HG02852 (cell line): ENCODE measurements at regions not wholly inside any gene's neighbourhood (a gene's known extent, or its start where the extent isn't known, plus 50 kb on each side); places are given as distances from the start of the nearest gene placed in this dataset.
"Not testable (repeated sequence)": the region's sequence is repeated elsewhere in the genome, so short reads cannot be mapped to it uniquely, and the experiment has no call there.

Experiments used
- ATAC-seq: cut with Tn5 transposase; IDR thresholded peaks from one replicate; pipeline ENCODE4 v1.9.1; 2021; ENCODE audit warnings: mild to moderate bottlenecking, moderate library complexity; ENCODE audit not compliant: unreplicated experiment

GRCh38 chr4:156118507-156119220 lies 165.0 kb upstream of the CTSO start:
- no peak for ATAC-seq

DNA sequence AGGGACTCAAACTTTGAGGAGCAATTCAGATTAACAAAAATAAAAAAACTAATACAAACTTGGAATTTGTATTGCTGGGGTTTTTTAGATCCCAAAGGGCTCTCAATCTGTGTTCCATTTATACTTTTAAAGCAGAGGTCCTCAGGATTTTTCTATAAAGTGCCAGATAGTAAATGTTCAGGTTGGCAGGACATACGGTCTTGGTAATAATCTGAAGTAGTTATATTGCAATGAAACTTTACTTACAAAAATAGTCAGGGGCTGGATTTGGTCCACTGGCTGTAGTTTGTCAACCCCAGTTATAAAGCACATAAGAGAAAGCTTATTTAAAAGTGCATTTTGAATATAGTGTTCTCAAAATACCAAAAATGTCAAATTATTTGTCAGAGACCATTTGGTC lies 164.1 kb upstream of the CTSO start:
- ATAC-seq: no peak

DNA sequence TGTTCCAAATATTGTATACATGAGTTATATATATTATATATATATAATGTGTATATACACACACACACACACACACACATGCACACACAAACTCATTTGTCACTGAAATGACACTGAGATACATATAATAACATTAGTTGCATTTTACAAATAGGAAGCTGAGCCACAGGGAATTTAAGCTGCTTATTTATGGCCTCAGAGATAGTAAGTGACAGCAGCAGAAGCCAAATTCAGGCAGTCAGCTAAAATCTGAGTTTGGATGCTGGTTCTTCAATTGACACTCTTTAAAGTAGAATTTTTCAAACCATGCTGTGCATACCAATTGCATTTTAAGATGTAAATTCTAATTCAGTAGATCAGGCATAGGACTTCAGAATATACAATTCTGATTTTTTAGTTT lies 163.3 kb upstream of the CTSO start:
- ATAC-seq: no peak

DNA sequence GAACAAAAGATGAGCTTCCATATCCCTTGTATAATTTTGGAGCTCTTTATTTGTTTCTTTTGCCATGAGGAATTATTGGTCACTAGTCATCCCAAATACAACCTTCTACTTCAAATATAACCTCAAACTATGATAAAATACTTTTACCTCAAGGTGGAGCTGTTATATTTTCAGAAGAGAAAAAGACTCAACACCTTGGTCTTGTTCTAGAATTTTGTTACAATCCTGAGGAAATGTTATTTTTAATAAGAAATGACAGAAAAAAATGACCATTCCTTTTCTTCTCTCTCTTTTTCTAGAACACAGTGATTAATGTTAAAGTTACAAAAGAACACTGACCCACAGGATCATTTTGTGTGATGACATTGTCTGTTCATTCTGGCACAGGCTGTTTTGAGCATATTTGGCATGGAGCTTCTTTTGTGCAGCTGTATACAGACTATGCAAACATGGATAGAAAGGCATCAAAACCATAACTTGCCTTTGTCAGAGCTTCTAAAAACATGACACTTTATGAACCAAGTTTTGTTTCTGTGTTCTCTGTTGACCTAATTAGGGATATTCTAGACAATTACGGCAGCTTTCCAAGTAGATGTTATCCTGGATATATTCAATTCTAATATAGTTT lies 159.6 kb upstream of the CTSO start:
- ATAC-seq: no peak

DNA sequence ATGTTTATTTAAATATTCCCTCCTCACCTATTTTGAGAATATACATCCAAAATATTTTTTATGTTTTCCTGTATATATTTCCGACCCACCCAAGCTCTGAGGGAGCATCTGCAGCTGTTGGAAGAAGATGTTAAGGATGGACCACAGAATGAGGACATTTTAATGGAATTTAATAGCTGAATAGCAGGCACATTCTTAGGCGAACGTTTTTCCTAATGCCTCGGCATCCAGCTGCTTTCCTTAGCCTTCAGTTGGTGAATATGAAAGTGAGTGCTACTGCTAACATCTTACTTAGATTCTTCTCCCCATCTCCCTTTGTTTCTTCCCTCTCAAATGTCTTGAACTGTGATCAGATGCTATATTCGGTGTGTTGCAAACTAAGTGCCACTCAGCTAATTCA lies 158.0 kb upstream of the CTSO start:
- no peak for ATAC-seq

DNA sequence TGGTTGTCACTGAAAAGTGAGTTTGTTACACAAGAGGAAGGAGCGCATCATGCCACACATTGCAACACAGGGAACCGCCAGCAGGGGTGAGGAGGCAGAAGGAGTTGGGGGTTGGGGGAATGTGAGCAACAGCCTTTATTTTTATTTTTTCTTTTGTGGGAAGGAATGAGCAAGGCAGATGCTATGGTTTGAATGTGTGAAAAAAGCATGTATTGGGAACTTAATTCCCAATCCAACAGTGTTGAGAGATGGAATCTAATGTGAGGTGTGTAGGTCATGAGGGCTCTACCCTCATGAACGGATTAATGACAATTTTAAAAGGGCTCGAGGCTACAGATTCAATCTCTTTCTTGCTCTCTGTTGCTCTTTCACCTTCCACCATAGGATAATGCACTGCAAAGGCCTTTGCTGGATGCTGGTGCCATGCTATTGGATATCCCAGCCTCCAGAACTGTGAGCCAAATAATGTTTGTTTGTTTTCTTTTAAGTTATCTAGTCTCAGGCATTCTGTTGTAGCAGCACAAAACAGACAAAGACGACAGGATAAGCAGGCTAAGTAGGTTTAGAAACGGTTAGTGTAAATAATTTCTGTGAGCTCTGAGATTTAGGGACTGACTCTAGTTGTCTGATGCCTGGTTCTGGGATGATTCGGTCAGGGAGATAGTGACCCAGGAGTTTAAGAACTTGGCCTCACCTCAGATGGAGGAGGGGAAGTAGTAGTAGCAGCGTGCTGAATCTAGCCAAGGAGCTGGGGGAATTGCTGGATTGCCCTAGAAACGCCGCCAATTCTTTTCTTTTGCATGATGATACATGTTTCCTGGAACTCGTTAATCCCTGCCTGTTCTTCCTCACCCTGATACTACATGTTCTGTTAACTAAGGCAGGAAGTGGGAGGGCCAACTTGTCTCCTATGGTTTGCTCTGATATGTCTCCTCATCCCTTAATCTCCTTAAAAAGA lies 156.6 kb upstream of the CTSO start:
- no peak for ATAC-seq

GRCh38 chr4:156109087-156109486 lies 155.4 kb upstream of the CTSO start:
- ATAC-seq: not testable (repeated sequence)

DNA sequence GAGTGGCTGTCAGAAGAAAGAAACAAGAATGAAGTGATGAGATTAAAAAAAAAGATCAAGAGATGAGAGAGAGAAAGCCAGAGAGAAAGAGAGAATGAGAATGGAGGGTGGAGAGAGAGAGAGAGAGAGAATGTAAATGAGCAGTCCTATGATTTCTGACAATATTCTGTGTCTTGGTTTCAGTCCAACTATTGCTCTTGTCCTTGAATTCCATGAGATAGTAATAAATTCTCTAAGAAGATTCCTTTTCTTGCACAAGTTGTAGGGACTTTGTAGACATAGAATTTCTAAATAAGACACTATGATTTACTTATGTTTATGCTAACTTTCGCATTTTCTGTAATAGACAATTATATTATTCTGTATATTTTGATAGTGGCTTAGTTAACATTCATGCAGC lies 149.6 kb upstream of the CTSO start:
- ATAC-seq: no peak

DNA sequence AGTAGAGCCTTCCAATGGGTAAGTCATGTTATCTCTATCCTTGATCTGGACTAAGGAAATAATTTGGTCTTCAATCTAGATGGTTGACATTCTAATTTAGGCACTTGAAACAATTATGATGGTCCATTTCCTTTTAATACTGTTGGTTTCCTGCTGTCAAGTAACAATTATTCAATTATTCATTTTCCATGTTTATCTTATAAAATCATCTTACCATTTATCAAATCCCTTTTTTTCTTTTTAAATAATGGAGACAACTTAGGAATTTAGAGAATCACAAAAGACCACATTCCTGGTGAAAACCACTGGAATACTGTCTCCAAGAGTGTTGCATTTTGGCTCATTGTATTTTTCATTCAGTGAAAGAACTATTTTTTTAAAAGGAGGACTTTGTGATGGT lies 148.7 kb upstream of the CTSO start:
- no peak for ATAC-seq

GRCh38 chr4:156101571-156101970 lies 147.9 kb upstream of the CTSO start:
- no peak for ATAC-seq

- no peak for ATAC-seq
These were observed 147.0 kb upstream of the CTSO start for GRCh38 chr4:156100651-156101050.

DNA sequence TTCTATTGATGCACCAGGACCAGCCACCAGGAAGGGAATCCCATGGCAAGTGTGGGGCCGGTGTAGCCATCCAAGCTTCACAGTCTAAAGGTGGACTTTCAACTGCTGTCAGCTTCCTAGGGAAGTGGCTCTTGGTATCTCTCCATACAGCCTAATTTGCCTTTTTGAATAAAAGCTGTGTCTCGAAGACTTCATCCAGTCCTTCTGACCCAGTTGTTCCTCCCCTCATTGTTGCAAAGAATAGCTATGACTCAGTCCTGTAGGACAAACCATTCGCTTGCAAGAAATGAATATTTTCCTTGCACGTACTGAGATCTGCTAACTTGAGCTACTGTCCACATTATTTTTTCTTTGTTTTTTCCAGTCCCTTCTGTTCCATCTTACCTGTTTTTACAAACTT lies 145.1 kb upstream of the CTSO start:
- no peak for ATAC-seq

DNA sequence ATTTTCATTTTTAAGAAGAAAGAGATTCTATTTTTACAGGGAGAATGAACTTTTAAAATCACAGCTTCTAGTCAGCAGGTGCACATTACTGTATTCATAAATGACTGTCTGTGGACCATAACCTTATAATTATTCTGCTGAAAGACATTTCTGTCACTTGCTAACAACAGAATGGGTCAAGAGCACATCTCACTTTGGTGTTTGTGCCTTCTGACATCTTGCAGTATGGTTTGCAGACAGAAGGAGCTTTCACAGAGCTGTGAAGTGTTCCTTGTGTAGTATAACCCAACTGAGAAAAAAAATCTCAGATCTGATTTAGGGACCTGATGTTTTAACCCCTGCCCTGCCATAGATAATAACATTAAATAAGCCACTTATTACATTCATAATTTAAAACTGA lies 131.4 kb upstream of the CTSO start:
- no peak for ATAC-seq

DNA sequence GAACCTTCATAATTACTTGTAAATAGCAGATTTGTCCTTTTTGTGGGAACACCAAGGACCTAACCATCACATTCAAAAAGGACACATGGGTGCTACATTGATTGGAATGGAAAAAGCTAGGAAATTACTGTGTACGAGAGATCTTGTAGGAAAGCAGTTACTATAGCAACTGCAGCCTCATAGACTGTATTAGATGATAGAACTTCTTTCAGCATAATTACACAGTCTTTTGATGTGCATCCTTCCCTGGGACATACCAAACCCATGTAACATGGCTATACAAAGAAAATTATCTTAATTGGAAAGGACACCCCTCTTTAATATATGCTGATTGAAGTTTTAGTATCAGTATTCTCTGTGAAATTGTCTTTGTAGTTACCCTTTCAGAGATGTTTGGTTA lies 130.7 kb upstream of the CTSO start:
- no peak for ATAC-seq

- no peak for ATAC-seq
These were observed 120.3 kb upstream of the CTSO start for GRCh38 chr4:156073976-156074375.

- no peak for ATAC-seq
These were observed 107.0 kb upstream of the CTSO start for GRCh38 chr4:156060661-156061060.

GRCh38 chr4:156053174-156053573 lies 99.5 kb upstream of the CTSO start:
- ATAC-seq: no peak

GRCh38 chr4:156052116-156052515 lies 98.5 kb upstream of the CTSO start:
- ATAC-seq: no peak

DNA sequence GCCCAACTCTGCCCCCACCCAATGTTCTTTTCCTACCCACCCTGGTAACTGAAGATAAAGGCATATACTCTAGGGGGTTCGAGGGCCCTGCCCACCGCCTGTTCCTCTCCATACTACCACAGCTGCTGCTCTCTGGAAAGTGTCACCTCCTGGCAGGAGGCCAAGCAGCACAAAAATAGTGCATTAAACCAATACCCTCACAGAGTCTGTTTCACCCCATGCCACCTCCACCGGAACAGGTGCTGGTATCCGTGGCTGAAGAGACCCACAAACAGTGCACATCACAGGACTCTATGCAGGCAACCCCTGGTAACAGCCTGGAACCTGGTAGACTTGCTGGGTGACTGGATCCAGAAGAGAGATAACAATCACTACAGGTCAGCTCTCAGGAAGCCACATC lies 85.1 kb upstream of the CTSO start:
- ATAC-seq: no peak

DNA sequence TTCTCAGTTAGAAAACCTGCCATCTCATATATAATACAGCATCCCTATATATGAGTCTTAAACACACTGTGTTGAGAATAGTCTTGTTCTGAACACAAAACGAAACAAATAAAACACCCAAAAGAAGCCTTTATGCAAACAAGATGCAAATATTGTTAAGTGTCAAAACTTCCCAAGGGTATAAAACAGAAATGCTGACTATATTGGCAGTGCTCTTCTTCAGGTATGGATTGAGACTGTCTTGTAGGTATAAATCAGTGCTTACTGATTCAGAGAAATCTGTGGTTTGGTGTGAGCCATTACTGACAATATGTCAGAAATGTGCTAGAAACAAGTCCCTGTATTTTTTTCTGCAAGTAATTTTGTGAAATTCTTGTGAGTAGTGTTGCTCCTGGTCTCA lies 82.8 kb upstream of the CTSO start:
- peak; percentile 65 for ATAC-seq

DNA sequence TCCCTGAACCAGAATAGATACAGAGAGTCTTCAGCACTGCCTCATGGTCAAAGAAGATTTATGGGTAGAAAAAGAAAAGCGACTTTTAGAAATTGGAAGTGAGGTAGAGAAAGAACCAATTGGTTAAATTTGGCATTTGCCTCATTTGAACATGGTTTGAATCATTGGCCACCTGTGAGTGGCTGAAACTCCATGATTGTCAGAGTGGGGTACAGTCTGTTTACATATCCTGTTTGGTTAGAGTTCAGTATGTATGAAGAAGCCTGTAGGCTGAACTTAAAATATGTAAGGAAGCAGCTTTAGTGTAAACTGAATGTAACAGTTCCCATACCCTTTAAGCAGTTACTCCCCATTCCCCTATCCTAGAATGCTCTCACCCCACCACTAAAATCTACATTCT lies 76.0 kb upstream of the CTSO start:
- no peak for ATAC-seq

DNA sequence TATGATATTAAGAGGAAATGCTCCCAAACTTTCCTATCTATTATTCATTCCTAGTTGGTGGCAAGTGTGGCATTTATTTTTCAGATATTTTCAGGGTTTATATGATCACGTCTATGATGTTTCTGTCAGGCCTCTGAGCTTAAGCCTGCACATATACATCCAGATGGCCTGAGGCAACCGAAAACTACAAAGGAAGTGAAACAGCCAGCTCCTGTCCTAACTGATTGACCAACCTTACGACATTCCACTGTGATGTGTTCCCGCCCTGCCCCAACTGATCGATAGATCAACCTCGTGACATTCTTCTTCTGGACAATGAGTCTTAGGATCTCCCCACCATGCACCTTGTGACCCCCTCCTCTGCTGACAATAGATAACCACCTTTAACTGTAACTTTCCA lies 67.6 kb upstream of the CTSO start:
- ATAC-seq: no peak
